DOHH2 (cell line): ENCODE measurements at regions not wholly inside any gene's neighbourhood (a gene's known extent, or its start where the extent isn't known, plus 50 kb on each side); places are given as distances from the start of the nearest gene placed in this dataset.

ENCODE experiments used
- H3F3A ChIP-seq: fragments of 200-600 bp; sonication (generic), shearing (Covaris generic); 2 replicates; pipeline ENCODE4 v1.6.0; 2016; ENCODE audit warnings: antibody characterized with exemption, mild to moderate bottlenecking; ENCODE audit not compliant: control insufficient read depth, insufficient read depth
- H3K27ac ChIP-seq: fragments of 200-600 bp; sonication (generic); 2 replicates; pipeline ENCODE4 v1.5.1; 2014; ENCODE audit warnings: low read depth, mild to moderate bottlenecking, low read length, moderate library complexity
- H3K27me3 ChIP-seq: fragments of 200-600 bp; sonication (generic); 2 replicates; pipeline ENCODE4 v1.6.1; 2014; ENCODE audit warnings: mild to moderate bottlenecking, low read length, mixed read lengths; ENCODE audit not compliant: control insufficient read depth
- H3K36me3 ChIP-seq: fragments of 200-600 bp; sonication (generic); 2 replicates; pipeline ENCODE4 v1.6.1; 2014; ENCODE audit warnings: mild to moderate bottlenecking, low read length, moderate library complexity, mixed read lengths; ENCODE audit not compliant: control insufficient read depth
- H3K4me1 ChIP-seq: fragments of 200-600 bp; sonication (generic); 2 replicates; pipeline ENCODE4 v1.6.1; 2014; ENCODE audit warnings: mild to moderate bottlenecking, low read length, mixed read lengths; ENCODE audit not compliant: control insufficient read depth
- H3K4me2 ChIP-seq: fragments of 200-600 bp; sonication (generic); 2 replicates; pipeline ENCODE4 v1.6.0; 2014; ENCODE audit warnings: mild to moderate bottlenecking, low read length, moderate library complexity
- H3K4me3 ChIP-seq: fragments of 200-600 bp; sonication (generic); 2 replicates; pipeline ENCODE4 v1.5.1; 2014; ENCODE audit warnings: mild to moderate bottlenecking, low read length, mixed read lengths
- H3K79me2 ChIP-seq: fragments of 200-600 bp; sonication (generic); 2 replicates; pipeline ENCODE4 v1.6.1; 2014; ENCODE audit warnings: mild to moderate bottlenecking, low read length, mixed read lengths; ENCODE audit not compliant: control insufficient read depth
- H3K9me2 ChIP-seq: fragments of 200-600 bp; sonication (generic); replicated peaks from 2 replicates; pipeline ENCODE4 v1.6.1; 2014; ENCODE audit warnings: mild to moderate bottlenecking, low read length, mixed read lengths; ENCODE audit not compliant: control insufficient read depth
- H3K9me3 ChIP-seq: fragments of 200-600 bp; sonication (generic); 2 replicates; pipeline ENCODE4 v1.6.1; 2014; ENCODE audit warnings: antibody characterized with exemption, low read length, mixed read lengths; ENCODE audit not compliant: control insufficient read depth, insufficient read depth
- H4K20me1 ChIP-seq: fragments of 200-600 bp; sonication (generic); 2 replicates; pipeline ENCODE4 v1.6.0; 2014; ENCODE audit warnings: low read depth, mild to moderate bottlenecking, antibody characterized with exemption, low read length, moderate library complexity; ENCODE audit not compliant: control insufficient read depth, insufficient read depth
- EZH2phosphoT487 ChIP-seq: fragments of 200-600 bp; sonication (generic); IDR thresholded peaks from 2 replicates; pipeline ENCODE4 v1.6.1; 2017; ENCODE audit warnings: borderline replicate concordance, mild to moderate bottlenecking, antibody characterized with exemption, low read length, moderate library complexity, mixed read lengths
- TF ChIP-seq, protein P1 (sequence below): fragments of 200-600 bp; sonication (generic); IDR thresholded peaks from one replicate; pipeline ENCODE4 v1.5.1; 2014; ENCODE audit warnings: antibody characterized with exemption, mild to moderate bottlenecking, low read depth, low read length; ENCODE audit not compliant: poor library complexity, severe bottlenecking

- Histone ChIP-seq H3K36me3 (no peaks in the 10 kb centered on the region), H4K20me1 (no peaks in the 10 kb centered on the region), H3F3A (no peaks in the 10 kb centered on the region), H3K27ac (no peak overlapping the region), H3K4me3 (no peak overlapping the region), H3K79me2 (no peaks in the 10 kb centered on the region), H3K9me3 (no peaks in the 10 kb centered on the region), H3K27me3 (no peaks in the 10 kb centered on the region), H3K4me2 (no peak overlapping the region), H3K4me1 (no peaks in the 10 kb centered on the region), H3K9me2 (no peaks in the 10 kb centered on the region)
- TF ChIP-seq, protein P1, sequence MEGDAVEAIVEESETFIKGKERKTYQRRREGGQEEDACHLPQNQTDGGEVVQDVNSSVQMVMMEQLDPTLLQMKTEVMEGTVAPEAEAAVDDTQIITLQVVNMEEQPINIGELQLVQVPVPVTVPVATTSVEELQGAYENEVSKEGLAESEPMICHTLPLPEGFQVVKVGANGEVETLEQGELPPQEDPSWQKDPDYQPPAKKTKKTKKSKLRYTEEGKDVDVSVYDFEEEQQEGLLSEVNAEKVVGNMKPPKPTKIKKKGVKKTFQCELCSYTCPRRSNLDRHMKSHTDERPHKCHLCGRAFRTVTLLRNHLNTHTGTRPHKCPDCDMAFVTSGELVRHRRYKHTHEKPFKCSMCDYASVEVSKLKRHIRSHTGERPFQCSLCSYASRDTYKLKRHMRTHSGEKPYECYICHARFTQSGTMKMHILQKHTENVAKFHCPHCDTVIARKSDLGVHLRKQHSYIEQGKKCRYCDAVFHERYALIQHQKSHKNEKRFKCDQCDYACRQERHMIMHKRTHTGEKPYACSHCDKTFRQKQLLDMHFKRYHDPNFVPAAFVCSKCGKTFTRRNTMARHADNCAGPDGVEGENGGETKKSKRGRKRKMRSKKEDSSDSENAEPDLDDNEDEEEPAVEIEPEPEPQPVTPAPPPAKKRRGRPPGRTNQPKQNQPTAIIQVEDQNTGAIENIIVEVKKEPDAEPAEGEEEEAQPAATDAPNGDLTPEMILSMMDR: no peak
- no peak for TF ChIP-seq EZH2phosphoT487
Observed at GRCh38 chr13:70357031-70357430, 248.8 kb upstream of the KLHL1 start.

DNA sequence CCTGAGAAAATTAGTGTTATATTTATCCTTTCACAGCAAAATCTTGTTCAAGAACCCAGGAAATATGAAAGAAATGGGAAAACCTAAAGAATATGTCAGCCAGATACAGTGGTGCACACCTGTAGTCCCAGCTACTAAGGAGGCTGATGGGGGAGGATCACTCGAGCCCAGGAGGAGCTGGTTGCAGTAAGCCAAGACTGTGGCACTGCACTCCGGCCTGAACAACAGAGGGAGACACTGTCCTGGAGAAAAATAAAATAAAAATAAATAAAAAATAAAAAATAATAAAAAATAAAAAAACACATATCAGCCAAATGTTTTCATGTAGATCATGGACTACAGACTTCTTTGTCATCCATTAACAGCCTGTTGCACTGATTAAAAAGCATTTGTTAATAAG lies 244.8 kb upstream of the KLHL1 start:
- H3K27ac ChIP-seq: no peak overlapping the region
- H3K4me2 ChIP-seq: no peak overlapping the region
- H3K9me2 ChIP-seq: no peaks in the 10 kb centered on the region
- TF ChIP-seq EZH2phosphoT487: no peak
- TF ChIP-seq, protein P1: no peak
- H3K36me3 ChIP-seq: no peaks in the 10 kb centered on the region
- no peaks in the 10 kb centered on the region for H3K9me3 ChIP-seq
- no peaks in the 10 kb centered on the region for H3F3A ChIP-seq
- H3K4me1 ChIP-seq: no peaks in the 10 kb centered on the region
- no peaks in the 10 kb centered on the region for H3K27me3 ChIP-seq
- H3K4me3 ChIP-seq: no peak overlapping the region
- H4K20me1 ChIP-seq: no peaks in the 10 kb centered on the region
- H3K79me2 ChIP-seq: no peaks in the 10 kb centered on the region

DNA sequence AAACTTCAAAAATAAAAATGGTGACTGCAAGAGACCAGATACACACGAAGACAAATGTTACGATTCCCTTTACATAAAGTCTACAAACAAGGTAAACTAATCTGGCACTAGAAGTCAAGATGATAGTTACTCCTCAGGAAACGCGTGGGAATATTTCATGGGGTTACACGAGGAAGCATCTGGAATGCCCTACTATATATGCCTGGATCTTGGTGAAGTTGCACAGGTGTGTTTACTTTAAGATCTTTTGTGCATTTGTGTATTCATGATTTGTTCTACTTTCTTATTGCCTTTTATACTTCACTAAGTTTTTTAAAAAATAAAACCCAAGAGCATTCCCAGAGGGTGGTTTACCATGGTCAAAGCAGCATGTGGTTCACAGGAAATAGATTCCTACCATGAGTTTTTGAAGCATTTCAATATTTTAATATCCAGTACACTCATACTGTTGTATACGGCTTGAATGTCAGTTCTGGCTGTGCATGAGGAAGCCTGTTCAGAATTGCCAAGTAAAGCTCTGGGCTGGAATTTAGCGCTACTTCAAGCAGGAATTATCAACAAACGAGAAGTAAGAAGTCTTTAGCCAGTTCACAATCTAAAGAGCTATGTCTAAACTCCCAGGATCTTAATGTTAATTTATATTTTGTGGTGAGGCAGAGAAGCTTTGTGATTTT lies 239.8 kb upstream of the KLHL1 start:
- Histone ChIP-seq H3K79me2 (no peaks in the 10 kb centered on the region), H3F3A (no peaks in the 10 kb centered on the region), H3K9me3 (no peaks in the 10 kb centered on the region), H3K4me3 (no peak overlapping the region), H3K9me2 (no peaks in the 10 kb centered on the region), H3K27ac (no peak overlapping the region), H4K20me1 (no peaks in the 10 kb centered on the region), H3K4me2 (no peak overlapping the region), H3K27me3 (no peaks in the 10 kb centered on the region), H3K36me3 (no peaks in the 10 kb centered on the region), H3K4me1 (no peaks in the 10 kb centered on the region)
- TF ChIP-seq EZH2phosphoT487: no peak
- TF ChIP-seq, protein P1: no peak
